ENCODE measurements at regions not wholly inside any gene's neighbourhood (a gene's known extent, or its start where the extent isn't known, plus 50 kb on each side); places are given as distances from the start of the nearest gene placed in this dataset.

DNA sequence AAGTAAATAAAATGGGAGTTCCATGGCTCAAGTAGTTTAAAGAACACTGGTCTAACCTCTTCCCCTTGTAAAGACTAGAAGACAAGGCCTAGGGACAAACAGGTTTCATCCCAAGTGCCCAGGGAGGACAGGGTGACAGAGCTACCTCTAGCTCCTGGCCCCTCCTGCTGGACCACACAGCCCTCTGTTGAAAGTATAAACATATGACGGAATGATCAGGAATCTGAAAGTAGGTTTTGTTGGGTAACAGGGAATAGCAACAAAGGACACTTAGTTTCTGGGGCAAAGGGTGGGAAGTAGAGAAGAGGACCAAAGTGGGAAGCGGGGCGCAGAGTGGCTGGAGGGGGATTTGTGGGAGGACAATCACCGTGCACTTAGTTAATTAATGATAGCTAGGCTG lies 67.0 kb upstream of the DAB2IP start:
- Histone ChIP-seq H4K20me1 (replicated peaks in 1 of 2; ENCODE audit: control insufficient read depth in 1 of 2, insufficient read depth in 2 of 2, low read length in 2 of 2) (no peaks in the 10 kb centered on the region), H3K14ac (ENCODE audit: insufficient read length) (no peak overlapping the region), H3K79me1 (ENCODE audit: low read depth, low read length) (no peaks in the 10 kb centered on the region), H3K27ac (ENCODE audit: low read depth, low read length) (no peak overlapping the region), H3K4me1 (replicated peaks in 1 of 4; ENCODE audit: control insufficient read depth in 3 of 4, insufficient read depth in 4 of 4, low read length in 3 of 4) (peaks cover 0 to 18% (median 13%) of the 10 kb centered on the region in 4 experiments; a peak in 6 of 7 replicates), H2BK120ac (replicated peaks; ENCODE audit: low read depth, low read length) (no peak overlapping the region), H3K18ac (ENCODE audit: extremely low read depth, low read length) (no peak overlapping the region), H3K79me2 (ENCODE audit: control insufficient read depth in 1 of 2, insufficient read depth in 2 of 2, low read length in 2 of 2) (no peaks in the 10 kb centered on the region), H3K27me3 (replicated peaks in 1 of 4; ENCODE audit: control insufficient read depth in 3 of 4, extremely low read depth in 1 of 4, insufficient read depth in 3 of 4, low read length in 3 of 4) (0 out of 7 replicates have a peak, but pooled peaks cover 0 to 5% (median 0%) of the 10 kb centered on the region in 4 experiments), H2BK20ac (ENCODE audit: low read length) (no peak overlapping the region), H2AK5ac (ENCODE audit: low read depth, low read length) (no peak overlapping the region), H2BK12ac (ENCODE audit: low read depth, low read length) (no peak overlapping the region), H3K36me3 (ENCODE audit: control insufficient read depth in 2 of 4, insufficient read depth in 4 of 4, low read length in 3 of 4) (no peaks in the 10 kb centered on the region), H3K23me2 (ENCODE audit: low read depth, low read length) (peaks cover 2% of the 10 kb centered on the region; the same call in 1 of the 2 replicates), H3K4ac (replicated peaks; ENCODE audit: insufficient read length, low read depth, low read length) (no peak overlapping the region), H3K9me3 (ENCODE audit: insufficient read depth in 2 of 2, low read depth in 1 of 2, low read length in 1 of 2) (no peaks in the 10 kb centered on the region), H4K8ac (ENCODE audit: extremely low read depth, insufficient read depth, low read length) (no peak overlapping the region), H3K56ac (replicated peaks; ENCODE audit: insufficient read length, low read depth, low read length) (no peak overlapping the region), H3K9ac (replicated peaks in 1 of 4; ENCODE audit: extremely low read depth in 1 of 4, low read depth in 3 of 4, low read length in 3 of 4) (no peak overlapping the region), H3K23ac (ENCODE audit: insufficient read length) (no peak overlapping the region), H4K5ac (ENCODE audit: insufficient read length, low read depth, low read length) (no peak overlapping the region), H3K4me2 (ENCODE audit: insufficient read depth in 1 of 2, low read depth in 2 of 2, low read length in 2 of 2) (no peak overlapping the region), H2BK5ac (ENCODE audit: low read depth, low read length) (no peak overlapping the region), H3K4me3 (ENCODE audit: extremely low read depth in 1 of 4, insufficient read depth in 2 of 4, low read depth in 3 of 4, low read length in 4 of 4) (no peak overlapping the region), H2AFZ (ENCODE audit: low read length) (no peak overlapping the region), H4K91ac (replicated peaks; ENCODE audit: insufficient read length, low read length) (no peak overlapping the region), H2BK15ac (ENCODE audit: low read length) (no peak overlapping the region)
- no peak for DNase-seq (ENCODE audit: low read depth in 1 of 2, low spot score in 2 of 2)
- no peak for FAIRE-seq
- ChIA-PET CTCF (ENCODE audit: partially characterized antibody) (interaction anchor here (0.6 to 5.9 kb wide), 9 partner anchors 8 to 470 kb away, joined by 3 to 38 read pairs (median 4); no protein-coding TSS in a partner anchor), POLR2A (ENCODE audit: partially characterized antibody) (no interaction called here)
- TF ChIP-seq ASH2L (IDR thresholded peaks at IDR 0.05; ENCODE audit: low read length): no peak
- no peak for TF ChIP-seq TCF12 (IDR thresholded peaks at IDR 0.05; ENCODE audit: low read depth, low read length)
- TF ChIP-seq, protein P1, sequence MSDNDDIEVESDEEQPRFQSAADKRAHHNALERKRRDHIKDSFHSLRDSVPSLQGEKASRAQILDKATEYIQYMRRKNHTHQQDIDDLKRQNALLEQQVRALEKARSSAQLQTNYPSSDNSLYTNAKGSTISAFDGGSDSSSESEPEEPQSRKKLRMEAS (IDR thresholded peaks at IDR 0.05): no peak
- TF ChIP-seq, protein P2, sequence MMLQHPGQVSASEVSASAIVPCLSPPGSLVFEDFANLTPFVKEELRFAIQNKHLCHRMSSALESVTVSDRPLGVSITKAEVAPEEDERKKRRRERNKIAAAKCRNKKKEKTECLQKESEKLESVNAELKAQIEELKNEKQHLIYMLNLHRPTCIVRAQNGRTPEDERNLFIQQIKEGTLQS (IDR thresholded peaks at IDR 0.05; ENCODE audit: insufficient read depth, low read depth, low read length): no peak
- 95% methylated on average over 4 of the region's 4 CpGs; no CpG with 5 or more reads in 1 of the 2 experiments for WGBS, 2 experiments (ENCODE audit: extremely low coverage in 1 of 2, insufficient coverage in 1 of 2, insufficient read length in 1 of 2, insufficient replicate concordance in 2 of 2, low coverage in 1 of 2, low lambda C conversion rate in 2 of 2, missing lambda C conversion rate in 1 of 2)
